Endothelial cell of umbilical vein (primary cell): ENCODE measurements at regions not wholly inside any gene's neighbourhood (a gene's known extent, or its start where the extent isn't known, plus 50 kb on each side); places are given as distances from the start of the nearest gene placed in this dataset.

Experiments used
- BruUV-seq: library from RNA; stranded (reverse); fragments of 400-500 nt; replicated peaks from 2 replicates; lab custom pipeline; 2021; lab: Mats Ljungman, UMichigan
- CTCF ChIA-PET: fragments of 300-600, 350-600 bp; sonication (Branson Sonifier 250); formaldehyde crosslinking; loops from one replicate; lab custom pipeline; 2021; ENCODE audit warnings: antibody characterized with exemption, inconsistent platforms; lab: Charles Lee
- POLR2A ChIA-PET: fragments of 300-600, 350-600 bp; sonication (Branson Sonifier 250); formaldehyde crosslinking; loops from one replicate; lab custom pipeline; 2021; ENCODE audit warnings: antibody characterized with exemption, inconsistent platforms; lab: Charles Lee
- DNase-seq: peaks from one replicate; pipeline ENCODE4 v3.0.0-alpha.2; 2011; ENCODE audit warnings: low read depth, low spot score
- FAIRE-seq: peaks from 2 replicates; lab custom pipeline; 2011; peaks lifted over from hg19 to GRCh38; lab: Jason Lieb, UNC
- H2AFZ ChIP-seq: 2 replicates; pipeline ENCODE4 v1.6.0; 2012; ENCODE audit warnings: low read depth, low read length, control low read depth, inconsistent platforms
- H3K27ac ChIP-seq: 2 replicates; pipeline ENCODE4 v1.5.1; 2011; ENCODE audit warnings: low read depth, mild to moderate bottlenecking, control low read depth, low read length, moderate library complexity; ENCODE audit not compliant: insufficient read depth
- H3K27me3 ChIP-seq, 2 experiments: 2 replicates each; pipeline versions ENCODE4 v1.6.0 to v1.6.1; 2011; ENCODE audit warnings: low read length in 2 of 2, mixed read lengths in 1 of 2; ENCODE audit not compliant: control insufficient read depth in 2 of 2, insufficient read depth in 2 of 2
- H3K36me3 ChIP-seq, 2 experiments: 2 replicates in 1 of 2; 3 replicates in 1 of 2; pipeline ENCODE4 v1.5.1; 2011; ENCODE audit warnings: low read length in 2 of 2, mild to moderate bottlenecking in 1 of 2, moderate library complexity in 1 of 2; ENCODE audit not compliant: control insufficient read depth in 2 of 2, insufficient read depth in 2 of 2; ENCODE audit errors: extremely low read depth in 1 of 2
- H3K4me1 ChIP-seq: 3 replicates; pipeline ENCODE4 v1.5.1; 2011; ENCODE audit warnings: mild to moderate bottlenecking, low read length; ENCODE audit not compliant: control insufficient read depth, insufficient read depth; ENCODE audit errors: extremely low read depth
- H3K4me2 ChIP-seq: 2 replicates; pipeline ENCODE4 v1.6.1; 2011; ENCODE audit warnings: low read length, control low read depth, mixed read lengths; ENCODE audit not compliant: insufficient read depth
- H3K4me3 ChIP-seq, 3 experiments: fragments of 200-600 bp in 1 of 3; sonication (generic), shearing (Covaris generic) in 1 of 3; replicated peaks in 1 of 3; 2 replicates each; pipeline ENCODE4 v1.5.1; 2011 to 2016; ENCODE audit warnings: control low read depth in 3 of 3, low read length in 3 of 3, mild to moderate bottlenecking in 2 of 3, inconsistent platforms in 1 of 3, low read depth in 1 of 3, moderate library complexity in 1 of 3; ENCODE audit not compliant: insufficient read depth in 1 of 3
- H3K79me2 ChIP-seq: 2 replicates; pipeline ENCODE4 v1.6.0; 2012; ENCODE audit warnings: low read length, inconsistent platforms; ENCODE audit not compliant: control insufficient read depth, insufficient read depth
- H3K9ac ChIP-seq: replicated peaks from 2 replicates; pipeline ENCODE3; 2011; ENCODE audit warnings: low read length, control low read depth; ENCODE audit not compliant: insufficient read depth; ENCODE audit errors: extremely low read depth
- H3K9me1 ChIP-seq: replicated peaks from 3 replicates; pipeline ENCODE4 v1.6.0; 2011; ENCODE audit warnings: mild to moderate bottlenecking, low read length; ENCODE audit not compliant: control insufficient read depth, insufficient read depth; ENCODE audit errors: extremely low read depth
- H3K9me3 ChIP-seq: replicated peaks from 2 replicates; pipeline ENCODE4 v1.5.1; 2012; ENCODE audit warnings: low read length, inconsistent platforms; ENCODE audit not compliant: control insufficient read depth, insufficient read depth
- H4K20me1 ChIP-seq: replicated peaks from 2 replicates; pipeline ENCODE3; 2011; ENCODE audit warnings: mild to moderate bottlenecking, low read length; ENCODE audit not compliant: control insufficient read depth, insufficient read depth; ENCODE audit errors: extremely low read depth
- EZH2 ChIP-seq: IDR thresholded peaks from 2 replicates; pipeline ENCODE4 v1.6.1; 2012; ENCODE audit warnings: borderline replicate concordance, low read depth, mild to moderate bottlenecking, moderate library complexity, low read length, inconsistent platforms; ENCODE audit not compliant: severe bottlenecking
- FOS ChIP-seq: IDR thresholded peaks from 2 replicates; pipeline ENCODE4 v1.6.1; 2011; ENCODE audit warnings: mild to moderate bottlenecking, low read length, moderate library complexity, borderline replicate concordance; ENCODE audit not compliant: insufficient read depth
- GATA2 ChIP-seq: IDR thresholded peaks from 2 replicates; pipeline ENCODE4 v1.7.0; 2011; ENCODE audit warnings: low read depth, mild to moderate bottlenecking, moderate library complexity, mixed read lengths, low read length; ENCODE audit not compliant: insufficient read length, insufficient read depth
- JUN ChIP-seq: IDR thresholded peaks from 2 replicates; pipeline ENCODE4 v1.6.1; 2011; ENCODE audit warnings: borderline replicate concordance, low read depth; ENCODE audit not compliant: insufficient read length, insufficient read depth
- MAX ChIP-seq: IDR thresholded peaks from 2 replicates; pipeline ENCODE4 v1.6.1; 2011; ENCODE audit not compliant: insufficient read depth, insufficient read length
- MYC ChIP-seq: IDR thresholded peaks from one replicate; pipeline ENCODE4 v1.6.1; 2011; ENCODE audit warnings: mild to moderate bottlenecking, low read depth, low read length
- POLR2A ChIP-seq: IDR thresholded peaks from 2 replicates; pipeline ENCODE4 v1.6.1; 2012; ENCODE audit warnings: low read depth, mild to moderate bottlenecking, control low read depth, low read length
- POLR2AphosphoS5 ChIP-seq: IDR thresholded peaks from 2 replicates; pipeline ENCODE4 v1.6.1; 2012; ENCODE audit warnings: low read depth, mild to moderate bottlenecking, control low read depth, low read length, moderate library complexity; ENCODE audit not compliant: insufficient read depth
- dilution Hi-C: fragments of 300-500 bp; cut with MboI; formaldehyde crosslinking; loops from one replicate; pipeline ENCODE4 v1.15.0; 2019; ENCODE audit warnings: low sequenced_read_pairs; ENCODE audit not compliant: extremely low pct_ligation_motif_present
- intact Hi-C: fragments of 100-400 bp; cut with micrococcal nuclease; formaldehyde crosslinking; loops from one replicate; pipeline ENCODE4 v1.10.0; 2022
- TF ChIP-seq, protein P1 (sequence below), 2 donors: IDR thresholded peaks; 1 replicate in 1 of 2; 2 replicates in 1 of 2; pipeline ENCODE4 v1.5.1; 2011; ENCODE audit warnings: low read length in 2 of 2, mild to moderate bottlenecking in 2 of 2, moderate library complexity in 2 of 2, control low read depth in 1 of 2, inconsistent platforms in 1 of 2, low read depth in 1 of 2; ENCODE audit not compliant: insufficient read depth in 1 of 2; ENCODE audit errors: extremely low read depth in 1 of 2

DNA sequence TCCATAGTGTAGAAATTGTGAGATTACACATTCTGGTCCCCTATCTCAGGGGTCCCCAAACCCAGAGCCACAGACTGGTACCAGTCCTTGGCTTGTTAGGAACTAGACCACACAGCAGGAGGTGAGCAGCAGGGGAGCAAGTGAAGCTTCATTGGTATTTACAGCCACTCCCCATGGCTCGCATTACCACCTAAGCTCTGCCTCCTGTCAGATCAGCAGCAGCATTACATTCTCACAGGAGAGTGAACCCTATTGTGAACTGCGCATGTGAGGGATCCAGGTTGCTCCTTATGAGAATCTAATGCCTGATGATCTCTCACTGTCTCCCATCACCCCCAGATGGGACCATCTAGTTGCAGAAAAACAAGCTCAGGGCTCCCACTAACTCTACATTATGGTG lies 229.7 kb upstream of the IRF2BP2 start:
- POLR2A ChIA-PET: no interaction called here
- intact Hi-C loops: loop anchor here (5.0 kb wide), 1 partner anchor 67 kb away; no protein-coding TSS in a partner anchor
- H3K79me2 ChIP-seq: no peaks in the 10 kb centered on the region

More for the DNA sequence above, 229.7 kb upstream of the IRF2BP2 start:
- no peak for FAIRE-seq
- dilution Hi-C loops: loop anchor here (25.0 kb wide), 1 partner anchor 102 kb away; no protein-coding TSS in a partner anchor
- no peak overlapping the region for H3K9ac ChIP-seq
- no peak overlapping the region for H3K4me2 ChIP-seq
- H3K4me3 ChIP-seq: no peak overlapping the region
- no peak overlapping the region for H3K27ac ChIP-seq
- DNase-seq: no peak
- H3K27me3 ChIP-seq: no peaks in the 10 kb centered on the region
- no peaks in the 10 kb centered on the region for H3K9me1 ChIP-seq
- no peaks in the 10 kb centered on the region for H3K9me3 ChIP-seq
- no peaks in the 10 kb centered on the region for H3K36me3 ChIP-seq
- TF ChIP-seq JUN (no peak), GATA2 (no peak), POLR2AphosphoS5 (no peak), EZH2 (no peak), MYC (no peak), POLR2A (no peak), MAX (no peak), FOS (no peak)
- TF ChIP-seq, protein P1, sequence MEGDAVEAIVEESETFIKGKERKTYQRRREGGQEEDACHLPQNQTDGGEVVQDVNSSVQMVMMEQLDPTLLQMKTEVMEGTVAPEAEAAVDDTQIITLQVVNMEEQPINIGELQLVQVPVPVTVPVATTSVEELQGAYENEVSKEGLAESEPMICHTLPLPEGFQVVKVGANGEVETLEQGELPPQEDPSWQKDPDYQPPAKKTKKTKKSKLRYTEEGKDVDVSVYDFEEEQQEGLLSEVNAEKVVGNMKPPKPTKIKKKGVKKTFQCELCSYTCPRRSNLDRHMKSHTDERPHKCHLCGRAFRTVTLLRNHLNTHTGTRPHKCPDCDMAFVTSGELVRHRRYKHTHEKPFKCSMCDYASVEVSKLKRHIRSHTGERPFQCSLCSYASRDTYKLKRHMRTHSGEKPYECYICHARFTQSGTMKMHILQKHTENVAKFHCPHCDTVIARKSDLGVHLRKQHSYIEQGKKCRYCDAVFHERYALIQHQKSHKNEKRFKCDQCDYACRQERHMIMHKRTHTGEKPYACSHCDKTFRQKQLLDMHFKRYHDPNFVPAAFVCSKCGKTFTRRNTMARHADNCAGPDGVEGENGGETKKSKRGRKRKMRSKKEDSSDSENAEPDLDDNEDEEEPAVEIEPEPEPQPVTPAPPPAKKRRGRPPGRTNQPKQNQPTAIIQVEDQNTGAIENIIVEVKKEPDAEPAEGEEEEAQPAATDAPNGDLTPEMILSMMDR (IDR thresholded peaks at IDR 0.05; ENCODE audit: extremely low read depth in 1 of 2, insufficient read depth in 1 of 2, low read depth in 1 of 2, low read length in 2 of 2): no peak
- peaks cover 7% of the 10 kb centered on the region for H3K4me1 ChIP-seq
- CTCF ChIA-PET: interaction anchor here (0.6 kb wide), 1 partner anchor 85 kb away, joined by 3 read pairs; no protein-coding TSS in a partner anchor
- no peaks in the 10 kb centered on the region for H4K20me1 ChIP-seq
- H2AFZ ChIP-seq: no peak overlapping the region
- BruUV-seq: no TSS peak
